ENCODE measurements at regions not wholly inside any gene's neighbourhood (a gene's known extent, or its start where the extent isn't known, plus 50 kb on each side); places are given as distances from the start of the nearest gene placed in this dataset.
"Not testable (repeated sequence)": the region's sequence is repeated elsewhere in the genome, so short reads cannot be mapped to it uniquely, and the experiment has no call there.

- DNase-seq, result not testable (repeated sequence)
Measured at GRCh38 chr20:26373066-26373465, 676.4 kb upstream of the ZNF337 start.

GRCh38 chr20:26354511-26354910, 657.9 kb upstream of the ZNF337 start:
- DNase-seq, result no peak

GRCh38 chr20:26347396-26347795, 650.7 kb upstream of the ZNF337 start:
- DNase-seq, result no peak

GRCh38 chr20:26340460-26341065, 643.9 kb upstream of the ZNF337 start:
- DNase-seq, result not testable (repeated sequence)

- no peak for DNase-seq
Measured at GRCh38 chr20:26324177-26324576, 627.5 kb upstream of the ZNF337 start.

- DNase-seq, result no peak
Measured at GRCh38 chr20:26315054-26315453, 618.4 kb upstream of the ZNF337 start.

GRCh38 chr20:26309720-26310119, 613.1 kb upstream of the ZNF337 start:
- not testable (repeated sequence) for DNase-seq

GRCh38 chr20:26308961-26309360, 612.3 kb upstream of the ZNF337 start:
- DNase-seq, result no peak

- DNase-seq, result no peak
Measured at GRCh38 chr20:26295006-26295405, 598.4 kb upstream of the ZNF337 start.

GRCh38 chr20:26288379-26289061, 591.9 kb upstream of the ZNF337 start:
- not testable (repeated sequence) for DNase-seq

GRCh38 chr20:26279238-26279637, 582.6 kb upstream of the ZNF337 start:
- DNase-seq, result no peak

- no peak for DNase-seq
Measured at GRCh38 chr20:26277339-26277738, 580.7 kb upstream of the ZNF337 start.

GRCh38 chr20:26276554-26277210, 580.0 kb upstream of the ZNF337 start:
- no peak for DNase-seq

- not testable (repeated sequence) for DNase-seq
Measured at GRCh38 chr20:26268762-26269161, 572.1 kb upstream of the ZNF337 start.

GRCh38 chr20:26260925-26261324, 564.3 kb upstream of the ZNF337 start:
- DNase-seq, result not testable (repeated sequence)

GRCh38 chr20:26252311-26252975, 555.8 kb upstream of the ZNF337 start:
- DNase-seq, result not testable (repeated sequence)

- not testable (repeated sequence) for DNase-seq
Measured at GRCh38 chr20:26251376-26251775, 554.7 kb upstream of the ZNF337 start.

GRCh38 chr20:26250249-26251114, 553.8 kb upstream of the ZNF337 start:
- DNase-seq, result not testable (repeated sequence)

GRCh38 chr20:26243731-26244130, 547.1 kb upstream of the ZNF337 start:
- DNase-seq, result no peak

- not testable (repeated sequence) for DNase-seq
Measured at GRCh38 chr20:26220609-26221008, 524.0 kb upstream of the ZNF337 start.

- DNase-seq, result not testable (repeated sequence)
Measured at GRCh38 chr20:26219546-26219945, 522.9 kb upstream of the ZNF337 start.

- DNase-seq, result no peak
Measured at GRCh38 chr20:26218301-26218700, 521.6 kb upstream of the ZNF337 start.

GRCh38 chr20:26216025-26216424, 519.4 kb upstream of the ZNF337 start:
- no peak for DNase-seq

Data from NCI-H1417 treated with DMSO at 0.1 percent for 48 hours (cell line).